ENCODE measurements at regions not wholly inside any gene's neighbourhood (a gene's known extent, or its start where the extent isn't known, plus 50 kb on each side); places are given as distances from the start of the nearest gene placed in this dataset.

DNA sequence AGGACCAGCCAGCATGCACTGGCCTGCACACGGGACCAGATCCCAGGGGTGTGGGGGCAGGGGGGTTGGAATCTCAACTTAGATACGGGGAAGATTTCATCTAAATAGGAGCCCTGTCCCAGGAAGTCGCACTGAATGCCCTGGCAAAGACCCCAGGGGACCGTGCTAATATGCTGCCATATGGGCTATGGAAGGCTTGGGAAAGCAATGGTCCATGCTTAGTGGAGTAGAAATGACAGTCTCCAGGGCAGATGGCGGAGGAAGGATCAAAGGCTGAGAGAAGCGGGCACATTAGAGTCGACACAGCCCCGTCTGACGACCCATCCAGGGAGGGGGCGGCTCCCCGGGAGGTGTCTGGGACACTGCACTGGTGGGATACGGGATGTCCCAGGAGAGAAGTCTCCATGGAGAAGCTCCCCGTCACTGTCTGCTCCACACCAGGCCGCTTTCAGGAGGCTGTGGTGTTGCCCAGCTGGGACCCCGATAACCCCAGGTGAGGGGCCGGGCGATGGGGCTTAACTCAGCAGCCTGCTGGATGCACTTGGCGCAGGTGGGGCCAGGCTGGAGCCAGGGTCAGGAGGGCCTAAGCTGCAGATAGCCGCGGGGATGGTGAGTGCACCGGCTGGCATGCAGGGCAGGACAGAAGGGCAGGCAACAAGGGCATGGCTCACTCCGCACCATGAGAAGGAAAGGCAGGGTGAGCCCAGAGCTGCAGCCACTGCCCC is 377.7 kb upstream of the IRX1 start:
- DNase-seq: no peak

GRCh38 chr5:3217114-3217513 is 378.5 kb upstream of the IRX1 start:
- DNase-seq: no peak

- DNase-seq: no peak
Observed at GRCh38 chr5:3216386-3216785, 379.2 kb upstream of the IRX1 start.

DNA sequence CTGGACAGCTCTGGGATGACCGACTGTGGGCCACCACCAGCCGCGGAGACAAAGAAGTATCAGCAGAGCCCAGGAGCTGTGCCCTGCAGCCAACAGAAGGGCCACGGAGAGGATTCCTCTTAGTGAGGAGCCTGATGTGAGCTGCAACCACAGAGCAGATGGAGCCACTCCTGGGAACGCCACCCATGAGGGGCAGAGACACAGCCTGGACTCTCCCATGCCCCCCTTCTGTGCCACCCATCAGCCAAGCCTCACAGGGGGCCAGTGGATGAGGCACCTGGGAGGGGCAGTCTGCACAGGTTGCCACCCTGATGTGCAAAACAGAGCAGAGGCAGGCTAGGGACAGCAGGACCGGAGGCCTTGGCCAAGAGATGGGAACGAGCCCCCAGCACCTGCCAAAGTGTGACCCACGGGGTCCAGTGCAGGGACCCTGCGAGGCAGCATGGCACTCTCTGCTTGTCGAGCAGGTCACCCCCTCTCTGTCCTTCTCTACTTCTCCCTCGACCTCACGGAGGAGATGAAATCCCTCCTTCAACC is 380.7 kb upstream of the IRX1 start:
- no peak for DNase-seq

DNA sequence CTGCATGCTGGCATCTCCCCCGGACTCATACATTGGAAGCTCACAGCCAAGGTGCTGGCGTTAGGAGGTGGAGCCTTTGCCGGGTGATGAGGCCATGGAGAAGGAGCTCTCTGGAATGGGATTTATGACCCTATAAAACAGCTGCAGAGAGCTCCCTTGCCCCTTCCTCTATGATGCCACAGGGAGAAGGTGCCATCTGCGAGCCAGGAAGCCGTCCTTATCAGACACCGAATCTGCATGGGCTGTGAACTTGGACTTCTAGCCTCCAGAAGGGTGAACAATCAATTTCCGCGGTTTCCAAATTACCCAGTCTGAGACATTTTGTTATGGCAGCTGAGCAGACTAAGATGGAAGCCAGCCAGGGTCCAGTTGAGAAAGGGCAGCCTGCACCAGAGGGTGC is 381.2 kb upstream of the IRX1 start:
- DNase-seq: no peak

DNA sequence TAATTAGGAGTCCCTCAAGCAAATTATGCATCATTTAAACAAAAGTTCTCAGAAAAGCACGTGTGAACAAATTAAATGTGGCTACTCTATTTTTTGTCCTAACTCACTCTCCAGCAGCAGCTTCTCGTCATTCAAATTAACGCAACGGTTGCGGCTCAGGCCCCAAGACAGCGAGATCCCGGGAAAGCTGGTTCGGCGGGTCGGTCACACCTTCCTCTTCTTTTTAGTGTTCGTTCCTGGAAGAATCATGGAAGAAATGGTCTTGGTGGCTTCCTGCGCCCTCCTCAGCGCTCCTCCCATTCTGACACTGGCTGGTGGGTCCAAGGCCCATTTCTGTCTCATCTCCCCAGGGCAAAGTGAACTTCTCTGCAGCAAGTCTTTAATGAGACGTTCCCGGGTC is 382.8 kb upstream of the IRX1 start:
- DNase-seq: no peak

GRCh38 chr5:3210531-3210930 is 385.1 kb upstream of the IRX1 start:
- DNase-seq: no peak

DNA sequence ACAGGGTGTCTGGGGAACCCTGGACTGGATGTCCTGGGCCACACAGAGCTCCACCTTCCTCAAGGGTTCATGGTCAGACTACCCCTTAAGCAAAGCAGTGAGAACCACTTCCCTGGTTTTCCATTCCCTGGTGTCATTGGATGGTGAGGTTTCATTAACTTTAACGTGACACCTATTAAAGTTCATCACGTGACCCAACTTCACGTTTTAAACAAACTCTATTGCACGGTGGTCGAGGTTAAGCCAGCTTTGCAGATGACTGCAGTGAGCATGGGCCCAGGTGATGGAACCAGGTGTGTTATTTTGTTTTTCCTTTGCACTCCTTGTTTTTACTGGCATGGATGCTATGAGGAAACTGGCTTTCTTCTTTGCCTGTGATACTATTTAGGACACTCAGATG is 385.7 kb upstream of the IRX1 start:
- DNase-seq: no peak

DNA sequence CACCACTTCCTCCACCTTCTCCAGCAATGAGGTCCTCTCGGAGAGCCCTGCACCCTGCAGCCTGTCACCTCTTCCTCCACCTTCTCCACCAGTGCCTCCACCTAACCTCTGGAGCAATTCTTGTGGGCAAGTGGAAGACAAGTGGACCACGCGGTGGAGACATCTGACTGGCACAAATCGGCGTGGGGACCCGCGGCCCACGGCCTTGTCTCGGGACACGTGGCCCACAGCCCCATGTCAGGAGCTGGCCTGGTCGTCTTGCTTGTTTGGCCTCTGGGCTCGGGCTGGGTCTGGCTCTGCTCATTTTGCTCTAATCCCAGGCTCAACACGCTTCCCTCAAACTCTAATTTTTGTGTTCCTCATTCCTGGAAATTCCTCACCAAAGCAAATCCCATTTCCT is 393.1 kb upstream of the IRX1 start:
- no peak for DNase-seq

DNA sequence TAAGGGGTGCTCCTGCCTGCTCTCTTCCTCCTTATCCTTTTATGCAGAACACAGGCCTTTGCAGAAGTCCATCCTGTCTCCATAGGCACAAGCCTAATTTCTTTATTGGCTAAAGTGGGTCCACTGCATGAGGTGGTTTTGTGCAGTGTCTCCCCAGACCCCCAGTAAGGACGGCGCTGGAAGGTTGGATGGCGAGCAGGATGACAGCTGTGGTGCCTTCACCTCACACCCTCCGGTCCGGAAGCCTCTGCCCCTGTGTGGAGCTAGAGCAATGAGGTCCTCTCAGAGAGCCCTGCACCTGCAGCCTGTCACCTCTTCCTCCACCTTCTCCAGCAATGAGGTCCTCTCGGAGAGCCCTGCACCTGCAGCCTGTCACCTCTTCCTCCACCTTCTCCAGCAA is 393.7 kb upstream of the IRX1 start:
- DNase-seq: no peak

DNA sequence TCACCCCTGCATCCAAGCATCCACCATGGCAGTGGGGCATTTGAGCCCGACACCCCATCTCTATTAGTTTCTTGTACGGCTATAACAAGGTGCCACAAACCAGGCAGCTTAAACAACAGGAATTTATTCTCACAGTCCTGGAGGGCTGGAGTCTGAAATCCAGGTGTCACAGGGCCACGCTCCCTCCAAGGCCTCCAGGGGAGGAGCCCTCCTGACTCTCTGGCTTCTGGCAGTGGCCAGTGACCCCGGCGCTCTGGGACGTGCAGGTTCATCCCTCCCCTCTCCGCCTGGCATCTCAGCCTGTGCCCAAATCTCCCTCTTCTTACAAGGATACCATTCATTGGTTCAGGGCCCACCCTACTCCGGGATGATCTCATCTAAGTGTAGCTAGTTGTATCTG is 394.5 kb upstream of the IRX1 start:
- no peak for DNase-seq

DNA sequence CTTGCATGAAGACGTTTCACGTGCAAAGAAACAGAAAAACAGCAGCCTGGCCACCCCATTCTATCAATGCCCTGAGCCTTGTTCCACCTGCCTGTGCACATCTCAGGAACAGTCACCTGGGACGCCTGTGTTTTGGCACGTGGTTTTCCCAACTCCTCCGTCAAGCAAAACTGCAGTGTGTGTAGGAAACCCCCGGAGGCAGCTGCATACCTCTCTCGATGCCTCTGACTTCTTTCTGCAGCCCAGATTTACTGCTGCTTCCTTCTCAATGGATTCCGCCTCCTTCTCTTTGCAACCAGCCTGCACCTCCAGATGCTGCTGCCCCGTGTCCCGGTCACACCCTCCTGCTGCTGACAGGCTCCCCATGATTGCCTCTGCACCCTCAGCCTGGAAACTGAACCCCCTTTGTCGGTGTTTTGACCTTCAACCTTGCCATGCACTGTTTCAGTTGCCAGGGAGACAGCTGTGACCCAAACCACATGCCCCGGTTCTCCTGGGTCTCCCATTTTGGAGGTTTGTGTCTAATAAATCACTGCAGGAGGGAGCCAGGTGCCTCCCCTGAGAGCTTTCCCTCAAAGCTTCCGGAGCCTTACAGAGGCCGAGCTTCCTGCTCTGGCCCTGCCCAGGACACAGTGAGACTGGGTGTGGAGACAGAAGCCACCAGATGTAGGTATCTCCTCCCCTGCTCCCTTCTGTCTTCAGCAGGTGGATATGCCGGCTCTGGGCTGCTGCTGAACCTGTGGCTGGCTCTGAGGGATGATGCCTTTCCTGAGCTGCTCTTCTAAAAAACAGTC is 395.5 kb upstream of the IRX1 start:
- no peak for DNase-seq

DNA sequence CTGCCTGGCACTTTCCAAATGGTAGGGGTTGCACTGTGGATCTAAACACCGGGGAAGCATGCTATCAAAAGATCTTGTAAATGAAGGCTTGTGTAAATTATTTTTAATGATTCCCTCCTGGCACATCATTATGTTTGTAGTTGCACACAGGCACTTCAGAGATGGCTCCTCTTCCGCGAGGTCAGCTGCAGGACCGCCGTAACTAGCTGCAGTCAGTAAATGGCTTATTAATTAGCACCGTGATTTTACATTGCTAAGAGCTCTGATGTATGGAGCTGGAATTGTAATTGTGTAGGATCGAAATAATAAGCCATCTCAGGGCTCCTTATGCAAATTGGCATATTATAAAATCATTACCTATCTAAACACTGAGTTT is 397.6 kb upstream of the IRX1 start:
- DNase-seq: no peak

GRCh38 chr5:3197304-3198073 is 398.1 kb upstream of the IRX1 start:
- DNase-seq: no peak

- no peak for DNase-seq
Observed at GRCh38 chr5:3195994-3196393, 399.6 kb upstream of the IRX1 start.

DNA sequence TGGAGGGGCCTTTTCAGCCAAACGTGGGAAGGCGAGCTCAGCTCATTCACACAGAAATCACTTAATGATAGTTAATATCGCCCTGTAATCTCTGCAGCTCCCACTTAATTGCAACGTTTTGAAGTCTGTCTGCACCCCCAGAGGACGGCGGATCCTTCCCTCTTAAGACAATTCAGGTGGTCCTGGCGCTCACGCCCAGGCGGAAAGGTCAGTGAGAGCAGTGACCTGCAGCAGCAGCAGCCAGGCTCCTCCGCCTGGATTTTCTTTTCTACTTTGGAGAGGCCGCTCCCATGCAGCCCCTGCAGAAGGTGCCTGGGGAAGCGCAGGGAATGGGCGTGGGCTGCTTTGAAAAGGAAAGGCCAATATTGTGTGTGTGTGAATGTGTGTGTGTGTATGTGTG is 400.9 kb upstream of the IRX1 start:
- no peak for DNase-seq

DNA sequence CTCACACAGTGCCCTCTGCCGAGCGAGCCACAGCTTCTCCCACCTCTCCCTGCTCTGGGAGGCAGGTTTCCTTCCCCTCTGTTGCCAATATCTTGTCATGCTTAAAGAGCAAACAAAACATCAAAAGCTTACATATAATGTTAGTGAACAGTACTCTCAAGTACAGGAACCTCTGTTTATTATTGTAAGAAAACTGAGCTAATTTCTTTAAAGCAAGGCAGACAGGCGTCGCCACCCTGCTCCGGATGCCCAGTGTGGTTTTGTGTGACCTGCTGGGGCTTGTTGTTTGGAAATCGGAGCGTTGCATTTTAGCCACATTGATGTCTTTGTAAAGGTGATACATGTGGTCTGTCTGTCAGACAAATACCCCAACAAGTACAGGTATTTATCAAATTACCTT is 401.4 kb upstream of the IRX1 start:
- DNase-seq: no peak

GRCh38 chr5:3191585-3191984 is 404.0 kb upstream of the IRX1 start:
- DNase-seq: no peak

DNA sequence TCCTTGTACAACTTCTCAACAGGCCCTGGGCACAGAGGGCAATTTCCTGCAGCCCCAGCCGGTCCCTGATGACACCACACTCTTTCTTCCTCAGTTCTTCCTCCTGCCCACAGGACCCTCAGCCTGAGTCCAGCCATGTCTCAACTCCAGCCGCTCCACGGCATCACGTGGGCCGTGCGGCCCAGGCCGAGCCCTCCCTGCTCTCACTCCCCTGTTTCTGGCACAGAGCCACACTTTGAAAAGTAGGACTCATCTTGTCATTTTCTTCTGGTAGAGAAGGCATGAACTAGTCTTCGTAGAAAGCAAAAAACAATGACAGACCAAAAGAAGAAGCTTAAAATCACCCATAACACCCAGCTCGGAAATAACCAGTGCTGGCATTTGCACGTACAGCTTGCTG is 404.7 kb upstream of the IRX1 start:
- no peak for DNase-seq

- no peak for DNase-seq
Observed at GRCh38 chr5:3190433-3190832, 405.2 kb upstream of the IRX1 start.

DNA sequence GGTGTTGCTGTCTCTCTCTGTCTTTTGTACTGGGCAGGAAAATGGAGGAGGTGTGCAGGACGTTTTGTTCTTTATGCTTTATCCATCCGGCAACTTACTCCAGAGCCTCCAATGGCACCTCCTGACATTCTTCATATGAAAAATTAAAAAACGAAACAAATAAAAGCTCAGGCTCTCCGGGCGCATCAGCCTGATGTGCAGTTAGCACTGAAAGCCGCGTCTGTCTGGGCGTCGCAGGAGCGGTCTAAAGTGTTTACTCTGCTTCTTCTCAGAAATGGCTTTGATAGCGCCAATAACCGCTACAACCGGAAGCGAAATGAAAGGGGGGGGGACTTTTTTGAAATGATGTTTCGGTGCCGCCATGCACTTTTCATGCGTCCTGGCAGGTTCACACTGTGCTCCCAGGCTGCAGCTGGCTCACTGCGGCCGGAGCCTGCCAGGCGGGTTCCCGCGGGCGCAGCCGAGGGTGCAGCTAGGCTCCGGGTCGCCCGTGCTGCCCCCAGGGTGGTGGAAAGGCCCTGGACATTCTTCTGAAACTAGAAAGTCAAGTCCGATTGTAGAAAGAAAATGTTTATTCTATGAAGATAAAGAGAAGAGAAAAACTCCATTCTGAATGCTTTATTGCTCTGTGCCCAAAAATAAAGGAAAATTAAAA is 407.7 kb upstream of the IRX1 start:
- DNase-seq: no peak

DNA sequence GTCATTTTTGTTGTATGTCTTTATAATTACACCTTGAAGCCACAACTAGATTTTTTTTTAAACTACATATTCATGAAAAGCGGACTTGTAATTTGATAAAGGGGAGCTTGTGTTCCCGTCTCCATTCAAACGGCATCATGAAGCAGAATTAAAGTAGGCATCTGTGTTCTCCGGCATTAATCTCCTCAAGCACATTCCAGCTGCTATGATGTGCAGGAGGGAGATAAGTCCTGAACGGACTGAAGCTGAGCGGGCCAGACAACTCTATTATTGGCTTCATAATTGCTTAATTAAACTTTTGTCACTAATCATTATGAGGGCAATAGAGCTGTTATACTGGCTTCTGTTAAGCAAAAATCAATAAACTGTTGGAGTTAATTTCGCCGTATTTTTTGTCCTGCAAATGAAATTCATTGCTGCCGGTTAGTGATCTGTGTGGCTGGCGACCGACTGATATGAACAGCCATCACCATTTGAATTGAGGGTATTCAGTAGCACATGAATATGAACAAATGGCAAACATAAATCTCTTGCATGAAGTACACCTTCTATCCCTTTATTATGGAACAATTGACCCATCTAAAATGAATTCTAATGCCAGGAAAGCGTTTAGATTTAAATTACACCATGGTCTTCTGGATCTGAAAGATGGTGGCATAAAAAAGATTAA is 408.8 kb upstream of the IRX1 start:
- no peak for DNase-seq

GRCh38 chr5:3186156-3186555 is 409.5 kb upstream of the IRX1 start:
- no peak for DNase-seq

Data from activated CD4-positive, CD25-positive, alpha-beta regulatory T cell (primary cell).